Kidney (tissue), 13 donors: ENCODE measurements at regions not wholly inside any gene's neighbourhood (a gene's known extent, or its start where the extent isn't known, plus 50 kb on each side); places are given as distances from the start of the nearest gene placed in this dataset.

ENCODE experiments used
- DNase-seq, 5 donors: peaks; one replicate each; pipeline ENCODE4 v3.0.0-alpha.2; 2013 to 2020
- FAIRE-seq: peaks from 2 replicates; lab custom pipeline; 2012; peaks lifted over from hg19 to GRCh38; lab: Jason Lieb, UNC
- H3K27ac ChIP-seq, 2 donors: one replicate each; pipeline ENCODE4 v1.7.0; 2013; ENCODE audit warnings: low read depth in 2 of 2, low read length in 2 of 2, inconsistent platforms in 1 of 2
- H3K27me3 ChIP-seq: one replicate; pipeline ENCODE4 v1.7.1; 2013; ENCODE audit warnings: low read length, inconsistent platforms; ENCODE audit not compliant: control insufficient read depth, insufficient read depth
- H3K36me3 ChIP-seq, 3 donors: one replicate each; pipeline versions ENCODE4 v1.7.0 to v1.7.1; 2013; ENCODE audit warnings: low read length in 3 of 3, control low read depth in 1 of 3, inconsistent platforms in 1 of 3; ENCODE audit not compliant: insufficient read depth in 3 of 3, control insufficient read depth in 2 of 3
- H3K4me1 ChIP-seq, 3 donors: one replicate each; pipeline versions ENCODE4 v1.7.0 to v1.7.1; 2013; ENCODE audit warnings: low read length in 3 of 3, inconsistent platforms in 1 of 3, low read depth in 1 of 3; ENCODE audit not compliant: control insufficient read depth in 2 of 3, insufficient read depth in 2 of 3
- H3K4me3 ChIP-seq, 3 donors: one replicate each; pipeline versions ENCODE4 v1.7.0 to v1.8.1; 2013; ENCODE audit warnings: low read length in 3 of 3, control low read depth in 1 of 3, inconsistent platforms in 1 of 3
- H3K9ac ChIP-seq, 3 donors: one replicate each; pipeline versions ENCODE4 v1.7.0 to v1.7.1; 2013; ENCODE audit warnings: low read length in 3 of 3, control low read depth in 1 of 3, inconsistent platforms in 1 of 3
- H3K9me3 ChIP-seq, 3 donors: one replicate each; pipeline versions ENCODE4 v1.7.0 to v1.7.1; 2013; ENCODE audit warnings: low read length in 3 of 3, control low read depth in 1 of 3, inconsistent platforms in 1 of 3; ENCODE audit not compliant: control insufficient read depth in 2 of 3, insufficient read depth in 1 of 3
- CTCF ChIP-seq: IDR thresholded peaks from 3 replicates; pipeline ENCODE4 v1.5.1; 2012; ENCODE audit warnings: mild to moderate bottlenecking, moderate library complexity, borderline replicate concordance; ENCODE audit not compliant: insufficient read depth; ENCODE audit errors: extremely low read depth
- intact Hi-C: fragments of 100-400 bp; cut with DNase I; formaldehyde crosslinking; loops from one replicate; pipeline ENCODE4 v1.11.1; 2022
- donor health status: control.
- donor health status: control.
- donor health status: control.
- donor health status: control.
- donor health status: control.
- donor health status: DM: yes; HTN: yes; CAD: no.
- donor health status: Normal renal cell carcinoma (clear cell type).

DNA sequence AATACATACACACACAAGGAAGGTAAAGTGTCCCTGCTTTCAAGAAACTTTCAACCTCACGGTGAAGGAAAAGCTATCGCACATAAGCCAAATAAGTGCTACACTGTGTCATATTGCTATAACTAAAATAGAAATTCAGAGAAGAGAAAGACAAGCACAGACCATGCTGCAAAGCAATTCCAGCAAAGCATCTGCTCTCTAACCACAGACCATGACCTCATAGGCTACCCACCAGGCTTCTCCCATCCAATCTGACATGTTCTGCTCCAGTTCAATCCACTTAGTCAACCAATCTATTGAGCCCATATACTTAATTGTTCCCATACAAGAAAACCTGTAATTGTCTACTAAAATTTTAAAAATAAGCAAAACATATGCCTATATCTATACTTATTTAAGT is 211.3 kb downstream of the BARHL2 start:
- Histone ChIP-seq H3K4me1 (no peaks in the 10 kb centered on the region), H3K4me3 (no peak overlapping the region), H3K9ac (no peak overlapping the region), H3K27me3 (no peaks in the 10 kb centered on the region), H3K27ac (no peak overlapping the region), H3K36me3 (no peaks in the 10 kb centered on the region), H3K9me3 (no peaks in the 10 kb centered on the region)
- DNase-seq (no peak), FAIRE-seq (no peak)
- no peak for TF ChIP-seq CTCF
- intact Hi-C loops = no loop called here

DNA sequence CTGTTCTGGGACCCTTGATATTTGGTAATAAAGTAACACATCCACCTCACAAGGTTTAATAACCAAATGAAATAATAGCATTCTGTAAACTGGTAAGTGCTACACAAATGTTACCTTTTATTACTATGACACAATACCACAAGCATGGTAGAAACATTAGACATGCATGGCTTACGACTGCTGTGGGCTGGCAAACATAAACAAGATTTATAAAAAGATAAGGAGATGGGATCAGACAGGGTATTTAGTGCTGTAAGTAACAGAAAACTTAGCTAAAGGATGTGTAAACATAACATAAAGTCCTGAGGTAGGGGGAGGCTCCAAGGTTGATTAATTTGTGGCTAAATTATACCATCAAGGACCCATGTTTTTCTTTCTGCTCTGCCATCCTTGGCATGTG is 212.6 kb downstream of the BARHL2 start:
- peak in 2 of 5 donors; percentile 7 to 25 for DNase-seq
- no peak overlapping the region for H3K9ac ChIP-seq

DNA sequence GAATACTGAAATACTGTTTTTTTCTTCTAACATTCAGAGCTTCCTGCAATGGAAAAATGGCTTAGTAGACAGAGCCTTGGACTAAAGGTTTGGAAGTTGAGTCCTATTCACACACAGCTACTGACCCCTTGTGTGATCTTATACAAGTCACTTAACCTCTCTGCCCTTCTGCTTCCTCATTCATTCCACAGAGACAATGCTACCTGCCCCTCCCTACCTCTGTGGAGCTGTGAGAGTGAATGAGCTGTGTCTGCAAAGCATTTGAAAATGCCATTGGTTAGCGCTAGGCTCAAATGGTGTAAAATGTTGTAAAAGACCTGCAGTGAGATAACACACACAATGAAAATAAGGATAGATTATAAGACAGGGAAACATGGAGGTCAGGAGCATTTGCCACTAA is 214.4 kb downstream of the BARHL2 start:
- no peaks in the 10 kb centered on the region for H3K4me1 ChIP-seq
- H3K27me3 ChIP-seq = no peaks in the 10 kb centered on the region
- H3K4me3 ChIP-seq = no peak overlapping the region
- no peak overlapping the region for H3K27ac ChIP-seq
- H3K9ac ChIP-seq = no peak overlapping the region
- no peak for TF ChIP-seq CTCF
- H3K36me3 ChIP-seq = no peaks in the 10 kb centered on the region
- no peak for FAIRE-seq
- no peak for DNase-seq
- no peaks in the 10 kb centered on the region for H3K9me3 ChIP-seq
- intact Hi-C loops = no loop called here

More for the DNA sequence above, 212.6 kb downstream of the BARHL2 start:
- H3K27me3 ChIP-seq = no peaks in the 10 kb centered on the region
- H3K4me1 ChIP-seq = no peaks in the 10 kb centered on the region
- no peak for TF ChIP-seq CTCF
- no peak overlapping the region for H3K27ac ChIP-seq
- intact Hi-C loops = no loop called here
- H3K36me3 ChIP-seq = no peaks in the 10 kb centered on the region
- no peak overlapping the region for H3K4me3 ChIP-seq
- no peak for FAIRE-seq
- no peaks in the 10 kb centered on the region for H3K9me3 ChIP-seq

GRCh38 chr1:90502194-90502593 is 214.9 kb downstream of the BARHL2 start:
- intact Hi-C loops = no loop called here
- TF ChIP-seq CTCF = no peak
- H3K27me3 ChIP-seq = no peaks in the 10 kb centered on the region
- H3K27ac ChIP-seq = no peak overlapping the region
- H3K9me3 ChIP-seq = no peaks in the 10 kb centered on the region
- H3K4me1 ChIP-seq = no peaks in the 10 kb centered on the region
- H3K4me3 ChIP-seq = no peak overlapping the region
- H3K36me3 ChIP-seq = no peaks in the 10 kb centered on the region
- FAIRE-seq (no peak), DNase-seq (no peak)
- H3K9ac ChIP-seq = no peak overlapping the region
